ENCODE measurements at regions not wholly inside any gene's neighbourhood (a gene's known extent, or its start where the extent isn't known, plus 50 kb on each side); places are given as distances from the start of the nearest gene placed in this dataset.

DNA sequence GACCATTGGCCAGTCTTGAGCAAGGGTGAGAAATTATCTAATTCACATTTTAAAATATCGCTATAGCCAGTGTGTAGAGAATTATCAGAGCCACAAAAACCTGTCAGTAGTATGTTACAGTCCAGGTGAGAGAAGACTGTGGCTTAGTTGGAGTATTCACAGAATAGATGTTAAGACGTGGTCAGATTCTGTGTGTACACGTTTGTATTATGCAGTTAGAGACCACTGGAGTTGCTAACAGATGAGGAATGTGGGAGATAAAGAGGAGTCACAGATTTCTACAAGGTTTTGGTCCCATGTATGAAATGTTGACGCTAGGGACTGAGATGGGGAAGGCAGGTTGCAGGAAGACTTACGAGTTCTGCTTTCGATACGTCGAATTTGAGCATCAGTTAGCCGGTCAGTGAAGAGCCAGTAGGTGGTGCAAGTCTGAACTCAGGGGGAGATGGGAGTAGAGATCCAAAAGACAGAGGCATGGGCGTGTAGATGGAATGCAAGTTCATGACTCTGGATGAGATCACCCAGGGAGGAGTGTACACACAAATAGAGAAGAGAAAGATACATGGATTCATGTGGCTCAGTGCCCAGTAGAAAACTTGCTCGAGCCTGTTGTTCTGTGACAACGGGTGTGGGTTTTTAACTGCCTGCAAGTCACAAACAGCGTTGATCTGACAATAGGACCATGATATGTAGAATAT lies 114.8 kb upstream of the FLRT2 start:
- TF ChIP-seq, protein P1, sequence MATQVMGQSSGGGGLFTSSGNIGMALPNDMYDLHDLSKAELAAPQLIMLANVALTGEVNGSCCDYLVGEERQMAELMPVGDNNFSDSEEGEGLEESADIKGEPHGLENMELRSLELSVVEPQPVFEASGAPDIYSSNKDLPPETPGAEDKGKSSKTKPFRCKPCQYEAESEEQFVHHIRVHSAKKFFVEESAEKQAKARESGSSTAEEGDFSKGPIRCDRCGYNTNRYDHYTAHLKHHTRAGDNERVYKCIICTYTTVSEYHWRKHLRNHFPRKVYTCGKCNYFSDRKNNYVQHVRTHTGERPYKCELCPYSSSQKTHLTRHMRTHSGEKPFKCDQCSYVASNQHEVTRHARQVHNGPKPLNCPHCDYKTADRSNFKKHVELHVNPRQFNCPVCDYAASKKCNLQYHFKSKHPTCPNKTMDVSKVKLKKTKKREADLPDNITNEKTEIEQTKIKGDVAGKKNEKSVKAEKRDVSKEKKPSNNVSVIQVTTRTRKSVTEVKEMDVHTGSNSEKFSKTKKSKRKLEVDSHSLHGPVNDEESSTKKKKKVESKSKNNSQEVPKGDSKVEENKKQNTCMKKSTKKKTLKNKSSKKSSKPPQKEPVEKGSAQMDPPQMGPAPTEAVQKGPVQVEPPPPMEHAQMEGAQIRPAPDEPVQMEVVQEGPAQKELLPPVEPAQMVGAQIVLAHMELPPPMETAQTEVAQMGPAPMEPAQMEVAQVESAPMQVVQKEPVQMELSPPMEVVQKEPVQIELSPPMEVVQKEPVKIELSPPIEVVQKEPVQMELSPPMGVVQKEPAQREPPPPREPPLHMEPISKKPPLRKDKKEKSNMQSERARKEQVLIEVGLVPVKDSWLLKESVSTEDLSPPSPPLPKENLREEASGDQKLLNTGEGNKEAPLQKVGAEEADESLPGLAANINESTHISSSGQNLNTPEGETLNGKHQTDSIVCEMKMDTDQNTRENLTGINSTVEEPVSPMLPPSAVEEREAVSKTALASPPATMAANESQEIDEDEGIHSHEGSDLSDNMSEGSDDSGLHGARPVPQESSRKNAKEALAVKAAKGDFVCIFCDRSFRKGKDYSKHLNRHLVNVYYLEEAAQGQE (IDR thresholded peaks at IDR 0.05; ENCODE audit: insufficient read depth in 1 of 2, low read depth in 2 of 2, low read length in 2 of 2), result no peak
- TF ChIP-seq POLR2AphosphoS5 (IDR thresholded peaks at IDR 0.05; ENCODE audit: low read depth, low read length), result no peak
- TF ChIP-seq SIN3A (IDR thresholded peaks at IDR 0.05; ENCODE audit: borderline replicate concordance, insufficient read depth, low read length), result peak; percentile 25; the same call in 1 of the 2 replicates
- no peak for TF ChIP-seq TAF1 (IDR thresholded peaks at IDR 0.05; ENCODE audit: borderline replicate concordance, insufficient read depth, low read length)
